ENCODE measurements at regions not wholly inside any gene's neighbourhood (a gene's known extent, or its start where the extent isn't known, plus 50 kb on each side); places are given as distances from the start of the nearest gene placed in this dataset.

- TF ChIP-seq, protein P1, sequence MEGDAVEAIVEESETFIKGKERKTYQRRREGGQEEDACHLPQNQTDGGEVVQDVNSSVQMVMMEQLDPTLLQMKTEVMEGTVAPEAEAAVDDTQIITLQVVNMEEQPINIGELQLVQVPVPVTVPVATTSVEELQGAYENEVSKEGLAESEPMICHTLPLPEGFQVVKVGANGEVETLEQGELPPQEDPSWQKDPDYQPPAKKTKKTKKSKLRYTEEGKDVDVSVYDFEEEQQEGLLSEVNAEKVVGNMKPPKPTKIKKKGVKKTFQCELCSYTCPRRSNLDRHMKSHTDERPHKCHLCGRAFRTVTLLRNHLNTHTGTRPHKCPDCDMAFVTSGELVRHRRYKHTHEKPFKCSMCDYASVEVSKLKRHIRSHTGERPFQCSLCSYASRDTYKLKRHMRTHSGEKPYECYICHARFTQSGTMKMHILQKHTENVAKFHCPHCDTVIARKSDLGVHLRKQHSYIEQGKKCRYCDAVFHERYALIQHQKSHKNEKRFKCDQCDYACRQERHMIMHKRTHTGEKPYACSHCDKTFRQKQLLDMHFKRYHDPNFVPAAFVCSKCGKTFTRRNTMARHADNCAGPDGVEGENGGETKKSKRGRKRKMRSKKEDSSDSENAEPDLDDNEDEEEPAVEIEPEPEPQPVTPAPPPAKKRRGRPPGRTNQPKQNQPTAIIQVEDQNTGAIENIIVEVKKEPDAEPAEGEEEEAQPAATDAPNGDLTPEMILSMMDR (conservative IDR thresholded peaks at IDR 0.05; ENCODE audit: low read depth, low read length) = no peak
- TF ChIP-seq EZH2 (IDR thresholded peaks at IDR 0.05; ENCODE audit: low read length, unreplicated experiment) (no peak), EZH2phosphoT487 (IDR thresholded peaks at IDR 0.05; ENCODE audit: borderline replicate concordance, low read length) (no peak)
Observed at GRCh38 chr6:27785294-27785693, 126.9 kb downstream of the OR2B2 start.

All from PC-3 (cell line).